ENCODE measurements at regions not wholly inside any gene's neighbourhood (a gene's known extent, or its start where the extent isn't known, plus 50 kb on each side); places are given as distances from the start of the nearest gene placed in this dataset.

- Histone ChIP-seq H3K27me3 (ENCODE audit: control insufficient read depth, insufficient read depth, low read length) (peaks cover 44% of the 10 kb centered on the region), H3K4me1 (ENCODE audit: control insufficient read depth, insufficient read depth, low read length) (peaks cover 9% of the 10 kb centered on the region), H3K9me3 (ENCODE audit: control insufficient read depth, low read depth, low read length) (no peaks in the 10 kb centered on the region), H3K36me3 (ENCODE audit: control insufficient read depth, insufficient read depth, low read length) (no peaks in the 10 kb centered on the region), H3K27ac (ENCODE audit: low read length) (peak overlapping the region; percentile 17), H3K4me3 (ENCODE audit: low read length) (peak overlapping the region; percentile 68)
- no peak for DNase-seq
- no CpG with 5 or more reads among the region's 26 CpGs for WGBS (ENCODE audit: insufficient coverage, low lambda C conversion rate)
These were observed 158.1 kb downstream of the C9orf152 start for GRCh38 chr9:110049699-110050450.

- WGBS (ENCODE audit: insufficient coverage, low lambda C conversion rate): no CpG with 5 or more reads among the region's 1 CpG
- no peak overlapping the region for H3K27ac ChIP-seq (ENCODE audit: low read length)
- no peak overlapping the region for H3K4me3 ChIP-seq (ENCODE audit: low read length)
These were observed 157.0 kb downstream of the C9orf152 start for GRCh38 chr9:110050925-110051355.

GRCh38 chr9:110056062-110056461 is 151.9 kb downstream of the C9orf152 start:
- no peak overlapping the region for H3K4me3 ChIP-seq (ENCODE audit: low read length)
- no peaks in the 10 kb centered on the region for H3K9me3 ChIP-seq (ENCODE audit: control insufficient read depth, low read depth, low read length)
- no peaks in the 10 kb centered on the region for H3K36me3 ChIP-seq (ENCODE audit: control insufficient read depth, insufficient read depth, low read length)
- peaks cover 4% of the 10 kb centered on the region for H3K27me3 ChIP-seq (ENCODE audit: control insufficient read depth, insufficient read depth, low read length)
- DNase-seq: no peak
- H3K27ac ChIP-seq (ENCODE audit: low read length): no peak overlapping the region
- WGBS (ENCODE audit: insufficient coverage, low lambda C conversion rate): no CpG with 5 or more reads among the region's 6 CpGs
- no peaks in the 10 kb centered on the region for H3K4me1 ChIP-seq (ENCODE audit: control insufficient read depth, insufficient read depth, low read length)

More at GRCh38 chr9:110050925-110051355, 157.0 kb downstream of the C9orf152 start:
- H3K9me3 ChIP-seq (ENCODE audit: control insufficient read depth, low read depth, low read length): no peaks in the 10 kb centered on the region
- DNase-seq: peak in 1 of 2 donors; percentile 19
- peaks cover 9% of the 10 kb centered on the region for H3K4me1 ChIP-seq (ENCODE audit: control insufficient read depth, insufficient read depth, low read length)
- peaks cover 44% of the 10 kb centered on the region for H3K27me3 ChIP-seq (ENCODE audit: control insufficient read depth, insufficient read depth, low read length)
- no peaks in the 10 kb centered on the region for H3K36me3 ChIP-seq (ENCODE audit: control insufficient read depth, insufficient read depth, low read length)

GRCh38 chr9:110058304-110058953 is 149.5 kb downstream of the C9orf152 start:
- Histone ChIP-seq H3K4me1 (ENCODE audit: control insufficient read depth, insufficient read depth, low read length) (no peaks in the 10 kb centered on the region), H3K9me3 (ENCODE audit: control insufficient read depth, low read depth, low read length) (no peaks in the 10 kb centered on the region), H3K27ac (ENCODE audit: low read length) (no peak overlapping the region), H3K4me3 (ENCODE audit: low read length) (no peak overlapping the region), H3K27me3 (ENCODE audit: control insufficient read depth, insufficient read depth, low read length) (no peaks in the 10 kb centered on the region), H3K36me3 (ENCODE audit: control insufficient read depth, insufficient read depth, low read length) (no peaks in the 10 kb centered on the region)
- peak; percentile 61 to 64 for DNase-seq
- WGBS (ENCODE audit: insufficient coverage, low lambda C conversion rate): no CpG with 5 or more reads among the region's 5 CpGs

GRCh38 chr9:110059461-110059860 is 148.5 kb downstream of the C9orf152 start:
- DNase-seq: peak in 1 of 2 donors; percentile 38
- Histone ChIP-seq H3K27me3 (ENCODE audit: control insufficient read depth, insufficient read depth, low read length) (no peaks in the 10 kb centered on the region), H3K36me3 (ENCODE audit: control insufficient read depth, insufficient read depth, low read length) (no peaks in the 10 kb centered on the region), H3K9me3 (ENCODE audit: control insufficient read depth, low read depth, low read length) (no peaks in the 10 kb centered on the region), H3K4me3 (ENCODE audit: low read length) (no peak overlapping the region), H3K27ac (ENCODE audit: low read length) (no peak overlapping the region), H3K4me1 (ENCODE audit: control insufficient read depth, insufficient read depth, low read length) (no peaks in the 10 kb centered on the region)
- WGBS (ENCODE audit: insufficient coverage, low lambda C conversion rate): no CpG with 5 or more reads among the region's 1 CpG

- no peaks in the 10 kb centered on the region for H3K36me3 ChIP-seq (ENCODE audit: control insufficient read depth, insufficient read depth, low read length)
- no peak for DNase-seq
- no peaks in the 10 kb centered on the region for H3K27me3 ChIP-seq (ENCODE audit: control insufficient read depth, insufficient read depth, low read length)
- H3K4me3 ChIP-seq (ENCODE audit: low read length): no peak overlapping the region
- WGBS (ENCODE audit: insufficient coverage, low lambda C conversion rate): 80% methylated on average over 2 of the region's 5 CpGs
- H3K27ac ChIP-seq (ENCODE audit: low read length): no peak overlapping the region
- H3K4me1 ChIP-seq (ENCODE audit: control insufficient read depth, insufficient read depth, low read length): no peaks in the 10 kb centered on the region
- no peaks in the 10 kb centered on the region for H3K9me3 ChIP-seq (ENCODE audit: control insufficient read depth, low read depth, low read length)
These were observed 143.2 kb downstream of the C9orf152 start for GRCh38 chr9:110064803-110065202.

GRCh38 chr9:110065532-110065931 is 142.4 kb downstream of the C9orf152 start:
- Histone ChIP-seq H3K9me3 (ENCODE audit: control insufficient read depth, low read depth, low read length) (no peaks in the 10 kb centered on the region), H3K27me3 (ENCODE audit: control insufficient read depth, insufficient read depth, low read length) (no peaks in the 10 kb centered on the region), H3K36me3 (ENCODE audit: control insufficient read depth, insufficient read depth, low read length) (no peaks in the 10 kb centered on the region), H3K4me1 (ENCODE audit: control insufficient read depth, insufficient read depth, low read length) (no peaks in the 10 kb centered on the region), H3K4me3 (ENCODE audit: low read length) (no peak overlapping the region), H3K27ac (ENCODE audit: low read length) (no peak overlapping the region)
- 91% methylated on average over 2 of the region's 2 CpGs for WGBS (ENCODE audit: insufficient coverage, low lambda C conversion rate)
- no peak for DNase-seq

GRCh38 chr9:110066929-110067716 is 140.8 kb downstream of the C9orf152 start:
- WGBS (ENCODE audit: insufficient coverage, low lambda C conversion rate): no CpG with 5 or more reads among the region's 6 CpGs
- no peaks in the 10 kb centered on the region for H3K27me3 ChIP-seq (ENCODE audit: control insufficient read depth, insufficient read depth, low read length)
- no peaks in the 10 kb centered on the region for H3K4me1 ChIP-seq (ENCODE audit: control insufficient read depth, insufficient read depth, low read length)
- H3K36me3 ChIP-seq (ENCODE audit: control insufficient read depth, insufficient read depth, low read length): no peaks in the 10 kb centered on the region
- DNase-seq: no peak
- no peak overlapping the region for H3K4me3 ChIP-seq (ENCODE audit: low read length)
- H3K9me3 ChIP-seq (ENCODE audit: control insufficient read depth, low read depth, low read length): no peaks in the 10 kb centered on the region
- no peak overlapping the region for H3K27ac ChIP-seq (ENCODE audit: low read length)

- Histone ChIP-seq H3K4me3 (ENCODE audit: low read length) (no peak overlapping the region), H3K9me3 (ENCODE audit: control insufficient read depth, low read depth, low read length) (no peaks in the 10 kb centered on the region), H3K4me1 (ENCODE audit: control insufficient read depth, insufficient read depth, low read length) (no peaks in the 10 kb centered on the region), H3K36me3 (ENCODE audit: control insufficient read depth, insufficient read depth, low read length) (no peaks in the 10 kb centered on the region), H3K27ac (ENCODE audit: low read length) (no peak overlapping the region), H3K27me3 (ENCODE audit: control insufficient read depth, insufficient read depth, low read length) (no peaks in the 10 kb centered on the region)
- DNase-seq: no peak
These were observed 139.7 kb downstream of the C9orf152 start for GRCh38 chr9:110068212-110068611.

All from large intestine (tissue), 3 donors.